ENCODE measurements at regions not wholly inside any gene's neighbourhood (a gene's known extent, or its start where the extent isn't known, plus 50 kb on each side); places are given as distances from the start of the nearest gene placed in this dataset.

GRCh38 chr5:44868541-44868940 lies 59.8 kb downstream of the MRPS30 start:
- TF ChIP-seq EGR1 (IDR thresholded peaks at IDR 0.05) (no peak), TEAD4 (IDR thresholded peaks at IDR 0.05) (no peak), CREB1 (IDR thresholded peaks at IDR 0.05; ENCODE audit: low read depth) (no peak)

- TF ChIP-seq TCF12 (IDR thresholded peaks at IDR 0.05; ENCODE audit: low read depth), result no peak
- TF ChIP-seq EP300 (IDR thresholded peaks at IDR 0.05; ENCODE audit: borderline replicate concordance), result no peak
- TF ChIP-seq TAF1 (IDR thresholded peaks at IDR 0.05; ENCODE audit: low read depth), result no peak
- TF ChIP-seq MAX (IDR thresholded peaks at IDR 0.05), result no peak
- TF ChIP-seq REST (IDR thresholded peaks at IDR 0.05; ENCODE audit: low read depth), result no peak
- no peak for TF ChIP-seq NFIC (IDR thresholded peaks at IDR 0.05)
- no peak for TF ChIP-seq TEAD4 (IDR thresholded peaks at IDR 0.05)
- no peak for TF ChIP-seq CREB1 (IDR thresholded peaks at IDR 0.05; ENCODE audit: low read depth)
- TF ChIP-seq FOXM1 (IDR thresholded peaks at IDR 0.05; ENCODE audit: borderline replicate concordance, low read depth), result no peak
- no peak for TF ChIP-seq RAD21 (IDR thresholded peaks at IDR 0.05; ENCODE audit: low read depth)
- no peak for TF ChIP-seq EGR1 (IDR thresholded peaks at IDR 0.05)
- no peak for TF ChIP-seq CEBPB (IDR thresholded peaks at IDR 0.05)
- no peak for TF ChIP-seq ZBTB7A (IDR thresholded peaks at IDR 0.05; ENCODE audit: low read depth)
- TF ChIP-seq USF1 (IDR thresholded peaks at IDR 0.05), result no peak
- TF ChIP-seq YY1 (IDR thresholded peaks at IDR 0.05; ENCODE audit: low read depth), result no peak
Measured at GRCh38 chr5:44869928-44870327, 61.2 kb downstream of the MRPS30 start.

GRCh38 chr5:44870430-44870829 lies 61.7 kb downstream of the MRPS30 start:
- TF ChIP-seq TEAD4 (IDR thresholded peaks at IDR 0.05) (no peak), YY1 (IDR thresholded peaks at IDR 0.05; ENCODE audit: low read depth) (no peak), EGR1 (IDR thresholded peaks at IDR 0.05) (no peak), ZBTB7A (IDR thresholded peaks at IDR 0.05; ENCODE audit: low read depth) (no peak)

- TF ChIP-seq CREB1 (IDR thresholded peaks at IDR 0.05; ENCODE audit: low read depth) (no peak), TCF12 (IDR thresholded peaks at IDR 0.05; ENCODE audit: low read depth) (no peak), NFIC (IDR thresholded peaks at IDR 0.05) (no peak), FOXM1 (IDR thresholded peaks at IDR 0.05; ENCODE audit: borderline replicate concordance, low read depth) (no peak), CEBPB (IDR thresholded peaks at IDR 0.05) (no peak), EGR1 (IDR thresholded peaks at IDR 0.05) (no peak), TAF1 (IDR thresholded peaks at IDR 0.05; ENCODE audit: low read depth) (no peak), USF1 (IDR thresholded peaks at IDR 0.05) (no peak), MAX (IDR thresholded peaks at IDR 0.05) (no peak), ZBTB7A (IDR thresholded peaks at IDR 0.05; ENCODE audit: low read depth) (no peak), REST (IDR thresholded peaks at IDR 0.05; ENCODE audit: low read depth) (no peak)
Measured at GRCh38 chr5:44871401-44871800, 62.7 kb downstream of the MRPS30 start.

GRCh38 chr5:44875661-44876605 lies 67.2 kb downstream of the MRPS30 start:
- TF ChIP-seq USF1 (IDR thresholded peaks at IDR 0.05), result 0 out of 2 replicates have a peak, but pooled peaks have one; percentile 12
- TF ChIP-seq TEAD4 (IDR thresholded peaks at IDR 0.05), result no peak
- peak; percentile 21; the same call in 1 of the 2 replicates for TF ChIP-seq FOXM1 (IDR thresholded peaks at IDR 0.05; ENCODE audit: borderline replicate concordance, low read depth)
- TF ChIP-seq EP300 (IDR thresholded peaks at IDR 0.05; ENCODE audit: borderline replicate concordance), result peak; percentile 29; the same call in 1 of the 2 replicates
- TF ChIP-seq CREB1 (IDR thresholded peaks at IDR 0.05; ENCODE audit: low read depth), result no peak

GRCh38 chr5:44881266-44881665 lies 72.5 kb downstream of the MRPS30 start:
- TF ChIP-seq USF1 (IDR thresholded peaks at IDR 0.05) (no peak), NFIC (IDR thresholded peaks at IDR 0.05) (no peak), ZBTB7A (IDR thresholded peaks at IDR 0.05; ENCODE audit: low read depth) (no peak), CEBPB (IDR thresholded peaks at IDR 0.05) (no peak), TAF1 (IDR thresholded peaks at IDR 0.05; ENCODE audit: low read depth) (no peak), EP300 (IDR thresholded peaks at IDR 0.05; ENCODE audit: borderline replicate concordance) (no peak), TEAD4 (IDR thresholded peaks at IDR 0.05) (no peak), MAX (IDR thresholded peaks at IDR 0.05) (no peak), EGR1 (IDR thresholded peaks at IDR 0.05) (no peak), CREB1 (IDR thresholded peaks at IDR 0.05; ENCODE audit: low read depth) (no peak), YY1 (IDR thresholded peaks at IDR 0.05; ENCODE audit: low read depth) (no peak)
